ENCODE measurements at regions not wholly inside any gene's neighbourhood (a gene's known extent, or its start where the extent isn't known, plus 50 kb on each side); places are given as distances from the start of the nearest gene placed in this dataset.

DNA sequence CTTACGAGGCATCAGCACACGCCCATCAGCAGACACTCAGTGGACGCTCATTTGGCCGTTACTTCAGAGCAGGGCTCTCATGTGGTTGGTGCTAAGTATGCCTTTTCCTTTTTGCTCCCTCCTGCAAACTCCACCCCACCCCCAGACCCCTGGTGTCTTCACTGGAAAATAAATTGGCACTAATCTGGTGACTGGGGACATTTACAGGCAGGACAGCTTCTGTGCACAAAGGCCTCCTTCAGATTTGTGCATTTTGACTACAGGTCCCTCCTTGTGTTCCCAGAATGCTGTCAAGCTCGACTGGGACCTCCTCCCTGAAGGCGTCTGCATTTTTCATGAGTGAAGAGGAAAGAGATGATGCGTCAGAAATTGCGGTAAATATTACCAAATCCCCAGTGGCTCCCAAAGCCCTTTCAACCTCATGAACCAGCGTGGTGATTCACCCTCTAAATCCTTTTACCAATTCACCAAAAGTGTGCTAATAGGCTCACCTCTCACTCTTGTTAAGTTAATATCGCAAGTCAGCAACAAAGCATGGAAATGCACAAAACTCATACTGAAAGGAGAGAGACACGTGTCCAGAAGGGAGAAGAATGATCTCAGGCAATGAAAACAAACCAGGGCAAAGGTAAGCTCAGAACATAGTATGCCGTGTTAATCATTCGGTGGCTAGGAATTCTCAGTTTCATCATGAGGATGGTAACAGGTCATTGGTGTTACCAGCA is 119.0 kb downstream of the NKX6-1 start:
- Histone ChIP-seq H3K9me3 (no peaks in the 10 kb centered on the region), H3K4me1 (no peaks in the 10 kb centered on the region), H3K4me3 (no peak overlapping the region), H3K36me3 (no peaks in the 10 kb centered on the region), H3K27me3 (peaks cover 0 to 6% (median 0%) of the 10 kb centered on the region in 3 donors), H3K27ac (no peak overlapping the region)
- TF ChIP-seq, protein P1, sequence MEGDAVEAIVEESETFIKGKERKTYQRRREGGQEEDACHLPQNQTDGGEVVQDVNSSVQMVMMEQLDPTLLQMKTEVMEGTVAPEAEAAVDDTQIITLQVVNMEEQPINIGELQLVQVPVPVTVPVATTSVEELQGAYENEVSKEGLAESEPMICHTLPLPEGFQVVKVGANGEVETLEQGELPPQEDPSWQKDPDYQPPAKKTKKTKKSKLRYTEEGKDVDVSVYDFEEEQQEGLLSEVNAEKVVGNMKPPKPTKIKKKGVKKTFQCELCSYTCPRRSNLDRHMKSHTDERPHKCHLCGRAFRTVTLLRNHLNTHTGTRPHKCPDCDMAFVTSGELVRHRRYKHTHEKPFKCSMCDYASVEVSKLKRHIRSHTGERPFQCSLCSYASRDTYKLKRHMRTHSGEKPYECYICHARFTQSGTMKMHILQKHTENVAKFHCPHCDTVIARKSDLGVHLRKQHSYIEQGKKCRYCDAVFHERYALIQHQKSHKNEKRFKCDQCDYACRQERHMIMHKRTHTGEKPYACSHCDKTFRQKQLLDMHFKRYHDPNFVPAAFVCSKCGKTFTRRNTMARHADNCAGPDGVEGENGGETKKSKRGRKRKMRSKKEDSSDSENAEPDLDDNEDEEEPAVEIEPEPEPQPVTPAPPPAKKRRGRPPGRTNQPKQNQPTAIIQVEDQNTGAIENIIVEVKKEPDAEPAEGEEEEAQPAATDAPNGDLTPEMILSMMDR (IDR thresholded peaks at IDR 0.05 in 4 of 5, conservative IDR thresholded peaks at IDR 0.05 in 1 of 5): no peak
- TF ChIP-seq POLR2A (IDR thresholded peaks at IDR 0.05): no peak
- ATAC-seq: no peak
- in situ Hi-C loops (cut with MboI; ENCODE audit: low sequenced_read_pairs in 4 of 4) (no loop called here), intact Hi-C loops (cut with DNase I; ENCODE audit: low total_unique reads) (no loop called here)
- no peak for DNase-seq

DNA sequence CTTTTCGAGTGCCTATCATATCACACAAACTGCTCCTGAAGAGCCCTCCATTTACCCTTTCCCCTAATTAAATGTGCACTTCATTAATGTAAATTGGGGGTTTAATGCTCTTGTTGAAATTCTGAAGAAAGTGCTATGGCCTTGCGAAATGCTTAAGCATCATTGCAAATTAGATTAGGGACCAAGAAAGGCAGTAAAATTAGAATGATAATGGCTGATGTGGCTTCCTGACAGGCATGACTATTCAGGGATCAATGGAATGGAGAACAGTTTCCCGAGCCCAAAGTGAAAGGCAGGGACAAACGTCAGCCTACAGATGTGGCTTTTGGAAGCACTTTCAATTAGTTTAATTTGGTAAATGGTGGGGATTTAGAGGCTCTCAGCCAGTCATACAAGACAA is 120.1 kb downstream of the NKX6-1 start:
- H3K36me3 ChIP-seq: no peaks in the 10 kb centered on the region
- no peaks in the 10 kb centered on the region for H3K9me3 ChIP-seq
- no peak for DNase-seq
- H3K27me3 ChIP-seq: peaks cover 0 to 6% (median 0%) of the 10 kb centered on the region in 3 donors
- intact Hi-C loops (cut with DNase I; ENCODE audit: low total_unique reads) (no loop called here), in situ Hi-C loops (cut with MboI; ENCODE audit: low sequenced_read_pairs in 4 of 4) (no loop called here)
- H3K27ac ChIP-seq: no peak overlapping the region
- TF ChIP-seq, protein P1 (IDR thresholded peaks at IDR 0.05 in 4 of 5, conservative IDR thresholded peaks at IDR 0.05 in 1 of 5): no peak
- TF ChIP-seq POLR2A (IDR thresholded peaks at IDR 0.05): no peak
- H3K4me3 ChIP-seq: no peak overlapping the region
- H3K4me1 ChIP-seq: no peaks in the 10 kb centered on the region
- no peak for ATAC-seq

- Histone ChIP-seq H3K4me3 (no peak overlapping the region), H3K4me1 (no peaks in the 10 kb centered on the region), H3K36me3 (no peaks in the 10 kb centered on the region), H3K27me3 (peaks cover 0 to 6% (median 0%) of the 10 kb centered on the region in 3 donors), H3K9me3 (no peaks in the 10 kb centered on the region), H3K27ac (no peak overlapping the region)
- ATAC-seq (no peak), DNase-seq (no peak)
- intact Hi-C loops (cut with DNase I; ENCODE audit: low total_unique reads): no loop called here
- in situ Hi-C loops (cut with MboI; ENCODE audit: low sequenced_read_pairs in 4 of 4): no loop called here
- TF ChIP-seq, protein P1 (IDR thresholded peaks at IDR 0.05 in 4 of 5, conservative IDR thresholded peaks at IDR 0.05 in 1 of 5): no peak
Measured at GRCh38 chr4:84378356-84378755, 120.7 kb downstream of the NKX6-1 start.

- DNase-seq (no peak), ATAC-seq (no peak)
- Histone ChIP-seq H3K36me3 (no peaks in the 10 kb centered on the region), H3K4me3 (no peak overlapping the region), H3K4me1 (no peaks in the 10 kb centered on the region), H3K27me3 (no peaks in the 10 kb centered on the region), H3K27ac (no peak overlapping the region), H3K9me3 (no peaks in the 10 kb centered on the region)
- in situ Hi-C loops (cut with MboI; ENCODE audit: low sequenced_read_pairs in 4 of 4): no loop called here
- TF ChIP-seq, protein P1 (IDR thresholded peaks at IDR 0.05 in 4 of 5, conservative IDR thresholded peaks at IDR 0.05 in 1 of 5): no peak
- no peak for TF ChIP-seq POLR2A (IDR thresholded peaks at IDR 0.05)
- intact Hi-C loops (cut with DNase I; ENCODE audit: low total_unique reads): no loop called here
Measured at GRCh38 chr4:84366907-84367306, 132.2 kb downstream of the NKX6-1 start.

DNA sequence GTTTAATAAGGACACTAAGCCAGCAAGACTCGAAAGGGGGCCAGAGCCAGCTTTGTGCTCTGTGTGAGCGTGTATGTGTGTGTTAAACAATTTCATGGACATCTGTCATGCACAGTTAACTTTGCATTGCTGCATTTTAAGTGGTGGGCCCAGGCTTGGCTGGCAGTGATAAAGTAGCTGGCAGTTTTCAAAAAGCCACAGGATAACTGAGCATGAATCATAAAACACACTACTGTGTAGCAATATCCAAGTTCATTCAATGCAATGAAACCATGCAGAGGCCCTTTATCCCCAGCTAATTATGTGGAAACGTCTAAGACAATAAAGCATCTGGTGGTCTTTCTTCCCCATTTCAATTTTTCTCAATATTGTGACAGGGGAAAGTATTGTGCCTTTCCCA is 132.9 kb downstream of the NKX6-1 start:
- Histone ChIP-seq H3K9me3 (no peaks in the 10 kb centered on the region), H3K36me3 (no peaks in the 10 kb centered on the region), H3K4me1 (no peaks in the 10 kb centered on the region), H3K27me3 (no peaks in the 10 kb centered on the region), H3K4me3 (no peak overlapping the region), H3K27ac (no peak overlapping the region)
- in situ Hi-C loops (cut with MboI; ENCODE audit: low sequenced_read_pairs in 4 of 4) (no loop called here), intact Hi-C loops (cut with DNase I; ENCODE audit: low total_unique reads) (no loop called here)
- DNase-seq (no peak), ATAC-seq (no peak)
- no peak for TF ChIP-seq POLR2A (IDR thresholded peaks at IDR 0.05)
- TF ChIP-seq, protein P1 (IDR thresholded peaks at IDR 0.05 in 4 of 5, conservative IDR thresholded peaks at IDR 0.05 in 1 of 5): no peak
